Upper lobe of right lung (tissue), 1 donor: ENCODE measurements at regions not wholly inside any gene's neighbourhood (a gene's known extent, or its start where the extent isn't known, plus 50 kb on each side); places are given as distances from the start of the nearest gene placed in this dataset.

Source experiments
- ATAC-seq: fragments of 200-7000 bp; cut with Tn5 transposase; one replicate; pipeline ENCODE4 v1.9.1; 2020; ENCODE audit warnings: mild to moderate bottlenecking, moderate library complexity
- DNase-seq: peaks from one replicate; pipeline ENCODE4 v3.0.0-alpha.2; 2020
- H3K27ac ChIP-seq: fragments of 200-600 bp; one replicate; pipeline ENCODE4 v1.8.0; 2022
- H3K27me3 ChIP-seq: fragments of 200-600 bp; one replicate; pipeline ENCODE4 v1.8.0; 2022; ENCODE audit warnings: mild to moderate bottlenecking
- H3K36me3 ChIP-seq: fragments of 200-600 bp; one replicate; pipeline ENCODE4 v1.8.0; 2022
- H3K4me1 ChIP-seq: fragments of 200-600 bp; one replicate; pipeline ENCODE4 v1.8.0; 2022
- H3K4me3 ChIP-seq: fragments of 200-600 bp; one replicate; pipeline ENCODE4 v1.8.0; 2022; ENCODE audit warnings: mild to moderate bottlenecking
- H3K9me3 ChIP-seq: fragments of 200-600 bp; one replicate; pipeline ENCODE4 v1.8.0; 2022
- CTCF ChIP-seq: fragments of 200-600 bp; IDR thresholded peaks from one replicate; pipeline ENCODE4 v1.8.0; 2022; ENCODE audit warnings: antibody characterized with exemption
- intact Hi-C: fragments of 100-400 bp; cut with DNase I; formaldehyde crosslinking; loops from one replicate; pipeline ENCODE4 v1.11.0; 2022
- donor health status: DM: no; HTN: yes; CAD: no; lungs with severe emphysema.

- Histone ChIP-seq H3K27me3 (no peaks in the 10 kb centered on the region), H3K36me3 (no peaks in the 10 kb centered on the region), H3K4me3 (no peak overlapping the region), H3K9me3 (no peaks in the 10 kb centered on the region), H3K4me1 (no peaks in the 10 kb centered on the region), H3K27ac (no peak overlapping the region)
- no peak for ATAC-seq
- intact Hi-C loops = no loop called here
- TF ChIP-seq CTCF = no peak
- DNase-seq = no peak
Observed at GRCh38 chr7:24356718-24357386, 72.9 kb downstream of the NPY start.

DNA sequence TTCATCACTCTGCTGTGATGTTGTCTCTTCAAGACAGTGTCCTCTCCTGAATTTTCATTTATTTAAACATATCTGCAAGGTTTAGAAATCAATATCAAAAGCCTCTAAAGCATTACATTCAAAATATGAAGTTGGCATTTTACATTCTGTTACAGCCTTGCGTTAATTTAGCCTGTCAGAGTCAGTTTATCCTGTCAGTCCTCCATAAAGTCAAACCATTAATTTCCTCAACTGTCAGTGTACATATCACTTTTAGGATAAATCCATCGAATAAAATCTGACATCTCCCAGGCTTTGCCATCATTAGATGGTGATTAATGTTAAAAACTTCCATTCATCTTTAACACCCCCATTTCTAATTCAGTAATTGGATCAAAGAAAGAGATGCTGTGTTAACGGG, 77.0 kb downstream of the NPY start:
- ATAC-seq = no peak
- no peaks in the 10 kb centered on the region for H3K36me3 ChIP-seq
- no peak for TF ChIP-seq CTCF
- no peak for DNase-seq
- H3K27ac ChIP-seq = no peak overlapping the region
- H3K27me3 ChIP-seq = no peaks in the 10 kb centered on the region
- H3K4me1 ChIP-seq = no peaks in the 10 kb centered on the region
- H3K9me3 ChIP-seq = no peaks in the 10 kb centered on the region
- H3K4me3 ChIP-seq = no peak overlapping the region
- intact Hi-C loops = no loop called here

DNA sequence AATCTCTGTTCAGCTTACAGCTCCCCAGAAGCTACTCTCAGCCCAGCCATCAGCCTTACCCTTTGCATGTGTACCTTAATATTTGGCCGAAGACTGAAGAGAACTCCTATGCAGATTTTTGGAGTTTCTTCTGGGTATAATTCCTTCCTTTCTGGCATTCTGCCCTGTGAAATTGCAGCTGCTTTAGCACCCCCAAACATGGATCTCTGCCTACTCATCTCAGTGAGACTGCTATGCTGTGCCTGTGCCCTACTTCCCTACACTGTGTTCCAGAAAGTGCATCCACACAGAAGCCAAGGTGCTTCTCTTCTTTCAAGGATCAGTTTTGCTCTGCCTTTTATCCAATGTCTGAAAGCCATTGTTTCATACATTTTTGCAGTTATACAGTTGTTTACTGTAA, 81.6 kb downstream of the NPY start:
- no peak for DNase-seq
- Histone ChIP-seq H3K4me1 (no peaks in the 10 kb centered on the region), H3K4me3 (no peak overlapping the region), H3K27ac (no peak overlapping the region), H3K9me3 (no peaks in the 10 kb centered on the region), H3K27me3 (no peaks in the 10 kb centered on the region), H3K36me3 (no peaks in the 10 kb centered on the region)
- intact Hi-C loops = no loop called here
- no peak for TF ChIP-seq CTCF
- no peak for ATAC-seq

DNA sequence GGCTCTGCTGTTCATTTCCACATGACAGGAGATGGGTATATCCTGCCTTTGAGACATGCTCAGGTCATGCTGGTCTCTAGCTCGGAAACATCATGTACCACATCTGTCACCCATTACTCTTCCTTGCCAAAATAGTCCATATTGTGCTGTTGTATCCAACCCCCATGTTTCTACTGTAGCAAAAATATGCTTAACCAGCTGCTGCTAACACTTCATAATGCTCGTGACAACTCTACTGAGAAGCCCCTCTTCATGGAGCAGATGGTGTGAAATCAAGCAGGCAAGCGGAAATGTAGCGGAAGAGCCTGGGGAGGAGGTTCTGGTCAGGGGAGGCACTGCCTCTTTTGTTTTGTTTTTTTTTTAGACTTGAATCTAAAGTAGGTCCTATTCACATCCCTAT, 82.9 kb downstream of the NPY start:
- TF ChIP-seq CTCF = no peak
- Histone ChIP-seq H3K4me1 (no peaks in the 10 kb centered on the region), H3K27me3 (no peaks in the 10 kb centered on the region), H3K36me3 (no peaks in the 10 kb centered on the region), H3K27ac (no peak overlapping the region), H3K9me3 (no peaks in the 10 kb centered on the region), H3K4me3 (no peak overlapping the region)
- ATAC-seq = no peak
- intact Hi-C loops = no loop called here
- DNase-seq = no peak

DNA sequence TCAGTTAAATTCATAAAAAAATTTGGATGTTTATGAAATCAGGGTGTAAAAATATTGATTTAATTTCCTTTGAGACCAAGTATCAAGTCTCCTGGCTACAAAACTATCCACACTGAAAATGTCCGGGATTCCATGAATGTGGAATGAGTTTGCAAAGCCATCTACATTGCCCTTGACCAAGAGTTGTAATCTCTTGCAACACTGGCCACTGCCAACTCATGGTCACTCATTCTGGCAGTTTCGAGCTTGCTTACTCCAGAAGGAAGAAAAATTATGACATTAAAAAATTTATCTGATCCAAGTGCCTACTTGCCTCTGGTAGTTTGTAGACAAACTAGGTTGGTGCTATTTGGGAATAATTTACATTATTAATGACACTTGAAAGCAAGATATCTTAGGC, 84.2 kb downstream of the NPY start:
- no peak for TF ChIP-seq CTCF
- no peak for ATAC-seq

DNA sequence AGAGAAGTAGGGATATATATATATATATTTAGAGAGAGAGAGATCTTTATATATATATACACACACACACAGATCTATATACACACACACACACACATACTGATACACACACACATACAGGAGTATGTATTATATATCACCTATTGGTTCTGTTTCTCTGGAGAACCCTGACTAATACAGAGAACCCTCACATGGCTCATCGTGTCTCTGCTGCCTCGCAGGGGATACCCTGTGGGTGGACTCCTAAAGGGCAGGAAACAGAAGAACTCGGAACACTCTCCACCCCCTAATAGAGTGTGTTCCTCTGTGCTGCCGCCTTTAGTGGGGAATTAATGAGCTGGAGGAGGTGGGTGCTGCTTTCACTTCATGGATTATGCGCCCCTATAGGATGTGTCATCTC, 86.6 kb downstream of the NPY start:
- Histone ChIP-seq H3K4me1 (no peaks in the 10 kb centered on the region), H3K27ac (no peak overlapping the region), H3K9me3 (no peaks in the 10 kb centered on the region), H3K36me3 (no peaks in the 10 kb centered on the region), H3K4me3 (no peak overlapping the region), H3K27me3 (no peaks in the 10 kb centered on the region)
- TF ChIP-seq CTCF = no peak
- ATAC-seq = no peak
- DNase-seq = no peak
- intact Hi-C loops = no loop called here

More for the DNA sequence above, 84.2 kb downstream of the NPY start:
- Histone ChIP-seq H3K36me3 (no peaks in the 10 kb centered on the region), H3K27ac (no peak overlapping the region), H3K27me3 (no peaks in the 10 kb centered on the region), H3K4me1 (no peaks in the 10 kb centered on the region), H3K4me3 (no peak overlapping the region), H3K9me3 (no peaks in the 10 kb centered on the region)
- DNase-seq = no peak
- intact Hi-C loops = no loop called here
